ENCODE measurements at regions not wholly inside any gene's neighbourhood (a gene's known extent, or its start where the extent isn't known, plus 50 kb on each side); places are given as distances from the start of the nearest gene placed in this dataset.

GRCh38 chr12:82174936-82175335 lies 183.3 kb downstream of the CCDC59 start:
- DNase-seq (ENCODE audit: low spot score) (no peak), FAIRE-seq (no peak)

DNA sequence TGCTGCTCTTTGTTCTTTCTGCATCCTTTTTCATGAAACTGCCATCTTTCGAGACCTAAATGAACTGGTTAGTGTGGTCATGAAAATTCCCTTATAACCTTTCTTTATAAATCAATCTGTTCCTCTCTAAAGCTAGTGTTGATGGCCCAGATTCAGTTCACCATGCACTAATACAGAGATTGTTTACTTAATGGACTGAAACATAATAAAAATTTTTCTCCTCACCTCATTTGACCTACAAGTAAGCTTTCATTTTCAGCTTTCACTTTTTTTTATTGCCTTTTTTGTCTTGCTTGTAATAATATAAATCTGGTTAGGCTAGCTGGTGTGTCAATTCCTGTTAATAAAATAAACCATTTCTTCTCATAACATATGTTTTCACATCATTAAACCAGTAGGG lies 183.8 kb downstream of the CCDC59 start:
- DNase-seq (ENCODE audit: low spot score) = no peak
- no peak for FAIRE-seq

DNA sequence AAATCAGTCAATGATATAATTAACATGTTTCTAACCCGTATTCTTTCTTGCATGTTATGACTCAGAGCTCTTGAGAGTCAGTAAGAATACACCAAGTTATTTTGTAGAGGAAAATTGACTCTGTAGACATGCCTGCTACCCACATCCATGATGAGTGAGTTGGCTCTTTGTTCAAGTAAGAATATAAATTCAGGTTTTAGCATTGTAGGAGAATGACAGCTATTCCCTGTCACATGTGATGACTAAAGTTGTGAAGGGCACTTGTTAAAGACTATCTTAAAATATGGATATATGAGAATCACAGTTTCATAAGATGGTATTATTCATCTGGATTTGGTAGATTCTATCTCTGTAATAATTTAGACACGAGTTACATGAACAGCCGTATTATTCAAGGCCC lies 209.1 kb downstream of the CCDC59 start:
- no peak for FAIRE-seq

GRCh38 chr12:82146740-82147139 lies 211.4 kb downstream of the CCDC59 start:
- no peak for FAIRE-seq

More for the DNA sequence above, 209.1 kb downstream of the CCDC59 start:
- DNase-seq (ENCODE audit: low spot score) = no peak

GRCh38 chr12:82144505-82144904 lies 213.7 kb downstream of the CCDC59 start:
- FAIRE-seq (no peak), DNase-seq (ENCODE audit: low spot score) (no peak)

More at GRCh38 chr12:82146740-82147139, 211.4 kb downstream of the CCDC59 start:
- DNase-seq (ENCODE audit: low spot score) = no peak

DNA sequence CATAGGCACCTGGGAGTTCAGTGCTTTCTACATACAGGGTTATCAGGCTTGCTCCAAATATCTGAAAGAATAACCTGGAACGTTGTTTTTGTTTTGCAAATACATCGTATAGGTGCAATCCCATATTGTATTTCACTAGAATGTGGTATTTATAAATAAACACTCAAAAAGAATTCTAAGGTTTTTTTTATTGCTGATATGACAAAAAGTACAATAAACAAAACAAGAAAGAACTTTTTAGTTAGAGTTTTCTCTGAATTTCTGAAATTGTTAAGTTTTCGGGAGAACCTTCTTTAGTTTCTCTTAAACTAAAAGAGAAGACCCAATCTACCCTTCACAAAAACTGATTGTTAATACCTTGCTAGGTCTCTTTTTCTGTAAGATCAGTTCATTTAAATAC lies 225.8 kb downstream of the CCDC59 start:
- DNase-seq (ENCODE audit: low spot score) (no peak), FAIRE-seq (no peak)

GRCh38 chr12:82130762-82131161 lies 227.4 kb downstream of the CCDC59 start:
- no peak for FAIRE-seq
- no peak for DNase-seq (ENCODE audit: low spot score)

GRCh38 chr12:82124711-82125380 lies 233.3 kb downstream of the CCDC59 start:
- DNase-seq (ENCODE audit: low spot score) (no peak), FAIRE-seq (no peak)

- DNase-seq (ENCODE audit: low spot score) (no peak), FAIRE-seq (no peak)
Measured at GRCh38 chr12:82121545-82121944, 236.6 kb downstream of the CCDC59 start.

GRCh38 chr12:82120901-82121300 lies 237.3 kb downstream of the CCDC59 start:
- no peak for DNase-seq (ENCODE audit: low spot score)
- FAIRE-seq = no peak

DNA sequence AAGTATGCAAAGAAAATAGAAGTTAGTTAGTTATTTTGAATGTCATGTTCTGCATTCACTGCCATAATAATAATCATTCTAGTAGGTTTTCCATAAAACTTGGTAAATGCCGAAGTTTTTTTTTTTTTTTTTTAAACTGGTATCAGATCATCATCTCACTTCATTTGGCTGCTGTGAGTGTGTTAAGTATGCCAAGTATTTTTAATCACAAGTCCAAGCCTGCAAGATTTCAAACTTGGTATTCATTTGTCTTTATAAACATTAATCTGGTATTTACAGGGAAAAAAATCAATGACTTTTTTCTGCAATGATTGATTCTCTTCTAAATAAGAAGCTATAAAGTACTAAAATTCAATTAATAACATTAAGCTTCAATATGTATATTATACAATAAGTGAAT lies 248.9 kb downstream of the CCDC59 start:
- no peak for DNase-seq (ENCODE audit: low spot score)
- FAIRE-seq = no peak

DNA sequence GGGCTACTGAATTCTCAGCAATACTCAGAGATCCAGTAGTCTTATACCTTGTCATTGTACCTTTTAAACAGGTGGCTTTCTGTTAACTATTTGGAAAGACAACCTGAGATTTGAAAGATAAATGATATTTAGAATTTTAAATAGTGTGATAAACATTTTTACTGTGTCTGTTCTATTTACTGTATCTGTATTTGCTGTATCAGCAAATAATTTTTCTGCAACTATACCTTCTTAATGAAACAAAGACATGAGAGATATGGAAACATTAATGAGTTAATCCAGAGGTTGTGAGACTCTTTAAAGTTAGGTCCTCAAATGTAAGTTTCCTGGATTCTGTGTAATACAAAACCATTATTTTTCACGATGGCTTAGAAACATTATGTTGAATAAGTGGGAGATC lies 249.6 kb downstream of the CCDC59 start:
- FAIRE-seq (no peak), DNase-seq (ENCODE audit: low spot score) (no peak)

DNA sequence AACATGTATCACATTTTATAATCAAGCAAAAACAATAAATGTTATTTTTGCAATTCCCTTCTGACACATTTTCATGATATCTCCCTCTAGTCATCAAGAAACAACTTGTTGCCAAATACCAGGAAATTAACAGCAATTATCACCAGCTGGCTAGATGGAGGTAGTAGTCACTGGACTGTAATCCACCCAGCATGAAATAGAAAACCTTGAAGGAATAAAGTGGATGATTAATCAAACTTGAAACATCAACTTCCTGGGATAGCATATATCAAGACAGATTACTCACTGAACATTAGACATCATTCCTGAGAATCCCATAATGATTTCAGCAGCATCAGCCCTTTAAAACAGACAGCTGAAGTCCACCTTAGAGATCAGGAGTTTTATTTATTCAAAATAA lies 259.0 kb downstream of the CCDC59 start:
- DNase-seq (ENCODE audit: low spot score) (peak; percentile 68), FAIRE-seq (peak; percentile 91)

DNA sequence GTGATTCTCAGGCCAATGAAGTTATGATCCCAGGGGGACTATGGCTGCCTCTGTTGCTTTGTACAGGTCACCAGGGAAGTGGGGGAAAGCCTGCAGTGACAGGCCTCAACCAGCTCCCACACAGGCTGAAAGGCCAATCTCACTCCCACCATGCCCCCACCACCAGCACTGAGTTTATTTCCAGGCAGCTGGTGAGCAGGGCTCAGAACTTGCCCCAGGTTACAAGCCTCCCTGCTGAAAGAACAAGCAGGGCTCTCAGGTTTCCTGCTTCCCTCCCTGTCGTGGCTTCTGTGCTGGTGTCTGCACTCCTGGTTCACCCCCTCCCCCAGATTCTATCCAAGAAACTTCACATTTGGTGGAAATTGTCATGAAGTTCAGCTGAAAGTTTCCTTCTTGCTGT lies 260.3 kb downstream of the CCDC59 start:
- DNase-seq (ENCODE audit: low spot score) (no peak), FAIRE-seq (no peak)

DNA sequence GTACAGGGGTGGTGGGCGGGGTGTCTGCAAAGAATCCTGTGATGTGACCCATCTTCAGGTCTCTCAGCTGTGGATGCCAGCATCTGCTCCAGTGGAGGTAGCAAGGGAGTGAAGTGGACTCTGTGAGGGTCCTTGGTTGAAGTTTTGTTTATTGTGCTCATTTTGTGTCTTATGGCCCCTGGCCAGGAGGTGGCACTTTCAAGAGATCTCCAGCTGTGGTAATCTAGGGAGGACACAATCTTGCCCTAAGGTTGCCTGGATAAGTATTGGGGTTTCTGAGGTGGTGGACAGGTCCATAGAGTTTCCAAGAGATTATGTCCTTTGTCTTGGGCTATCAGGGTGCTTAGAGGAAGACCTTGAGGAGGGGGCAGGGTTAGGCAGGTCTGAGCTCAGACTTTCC lies 260.7 kb downstream of the CCDC59 start:
- no peak for FAIRE-seq
- DNase-seq (ENCODE audit: low spot score) = no peak

- no peak for FAIRE-seq
- DNase-seq (ENCODE audit: low spot score) = no peak
Measured at GRCh38 chr12:82090165-82090564, 268.0 kb downstream of the CCDC59 start.

- DNase-seq (ENCODE audit: low spot score) (no peak), FAIRE-seq (no peak)
Measured at GRCh38 chr12:82089369-82090121, 268.6 kb downstream of the CCDC59 start.

- FAIRE-seq = no peak
- no peak for DNase-seq (ENCODE audit: low spot score)
Measured at GRCh38 chr12:82082501-82082900, 275.7 kb downstream of the CCDC59 start.

- FAIRE-seq = no peak
- no peak for DNase-seq (ENCODE audit: low spot score)
Measured at GRCh38 chr12:82069931-82070514, 288.2 kb downstream of the CCDC59 start.

DNA sequence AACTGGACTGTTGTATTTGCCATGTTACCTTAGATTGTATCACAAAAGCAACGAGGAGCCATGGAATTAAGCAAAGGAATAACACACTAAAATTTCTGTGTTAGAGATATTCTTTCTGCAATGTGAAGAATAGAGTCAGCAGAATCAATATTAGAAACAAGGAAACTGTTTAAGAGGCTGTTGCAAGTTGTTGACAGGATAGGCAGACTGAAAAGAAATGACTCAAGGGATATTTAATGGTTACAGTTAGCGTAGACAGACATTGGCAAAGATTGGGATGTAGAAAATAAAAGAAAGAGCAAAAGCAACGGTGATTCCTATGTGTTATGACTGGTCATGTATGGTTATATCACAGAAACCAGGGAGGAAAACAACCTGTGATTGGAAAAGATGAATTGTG lies 299.0 kb upstream of the PPFIA2 start:
- DNase-seq (ENCODE audit: low spot score) (no peak), FAIRE-seq (no peak)

DNA sequence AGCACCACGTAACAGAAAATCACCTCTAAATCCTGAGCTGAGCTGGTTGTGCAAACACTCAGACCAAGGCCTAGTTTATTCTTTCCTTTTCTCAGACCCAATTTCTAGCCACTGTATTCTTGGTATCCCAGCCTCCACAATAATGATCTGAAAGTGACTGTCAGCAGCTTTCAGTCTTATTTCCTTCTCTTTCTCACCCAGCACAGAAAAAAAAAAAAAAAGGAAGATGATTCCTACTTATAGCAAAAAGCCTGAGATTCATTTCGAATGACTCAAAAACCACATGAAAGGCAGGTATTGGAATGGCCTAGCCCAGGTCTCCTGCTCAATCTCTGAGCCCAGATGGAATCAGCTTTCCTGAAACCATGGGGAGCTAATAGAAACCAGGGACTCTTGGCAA lies 298.6 kb upstream of the PPFIA2 start:
- peak; percentile 58 for DNase-seq (ENCODE audit: low spot score)
- FAIRE-seq = peak; percentile 48

DNA sequence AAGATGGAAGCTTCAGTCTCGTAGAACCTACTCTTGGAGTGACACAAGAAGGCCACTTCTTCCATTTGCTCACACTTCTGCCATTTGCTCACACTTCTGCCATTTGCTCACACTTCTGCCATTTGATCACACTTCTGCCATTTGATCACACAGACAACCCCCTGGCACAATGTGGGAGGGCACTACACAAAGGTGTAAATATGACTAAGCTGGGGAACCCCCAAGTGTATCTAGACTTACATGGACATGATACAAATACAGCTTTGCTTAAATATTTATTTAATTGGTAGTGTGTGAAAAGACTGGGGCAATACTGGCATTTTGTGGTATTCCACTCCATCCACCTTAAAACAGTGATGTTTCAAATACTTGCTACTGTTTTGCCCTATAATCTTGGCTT lies 296.2 kb upstream of the PPFIA2 start:
- FAIRE-seq = no peak
- DNase-seq (ENCODE audit: low spot score) = no peak

DNA sequence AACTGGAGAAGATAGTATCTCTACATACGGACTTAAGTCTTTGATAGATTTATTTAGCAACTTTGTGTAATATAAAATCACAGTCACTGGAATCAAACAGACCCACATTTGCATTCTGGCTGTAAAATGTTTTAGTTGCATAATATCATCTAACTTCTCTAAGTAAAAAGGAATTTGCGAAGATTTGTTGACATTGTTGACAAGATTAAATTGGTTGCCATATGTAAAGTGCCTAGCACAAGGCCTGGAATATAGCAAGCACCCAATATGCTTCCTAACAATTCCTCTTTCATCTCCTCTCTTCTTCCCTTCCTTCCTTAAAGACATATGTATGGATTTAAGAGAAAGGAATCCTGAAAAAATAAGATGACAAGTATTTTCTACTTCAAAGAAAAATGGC lies 295.4 kb upstream of the PPFIA2 start:
- DNase-seq (ENCODE audit: low spot score) = no peak
- no peak for FAIRE-seq
